ENCODE measurements at regions not wholly inside any gene's neighbourhood (a gene's known extent, or its start where the extent isn't known, plus 50 kb on each side); places are given as distances from the start of the nearest gene placed in this dataset.

GRCh38 chr12:60819794-60820193, 1224.0 kb downstream of the SLC16A7 start:
- Histone ChIP-seq H3K9ac (ENCODE audit: control insufficient read depth, extremely low read depth, insufficient read depth, low read length) (no peak overlapping the region), H3K27ac (ENCODE audit: control insufficient read depth, insufficient read depth, low read length) (no peak overlapping the region), H4K20me1 (ENCODE audit: control insufficient read depth, extremely low read depth, insufficient read depth, low read length) (no peaks in the 10 kb centered on the region), H3K4me1 (ENCODE audit: control insufficient read depth, extremely low read depth, insufficient read depth, low read length) (no peaks in the 10 kb centered on the region), H3K27me3 (ENCODE audit: control insufficient read depth, extremely low read depth, insufficient read depth, low read length) (no peaks in the 10 kb centered on the region), H3K36me3 (ENCODE audit: control insufficient read depth in 2 of 2, extremely low read depth in 1 of 2, insufficient read depth in 2 of 2, low read length in 2 of 2) (no peaks in the 10 kb centered on the region), H2AFZ (ENCODE audit: control insufficient read depth, low read length) (no peak overlapping the region), H3K79me2 (ENCODE audit: control insufficient read depth, insufficient read depth, low read length) (no peaks in the 10 kb centered on the region), H3K9me1 (ENCODE audit: control insufficient read depth, extremely low read depth, insufficient read depth, low read length) (no peaks in the 10 kb centered on the region), H3K9me3 (ENCODE audit: control insufficient read depth, low read depth, low read length) (no peaks in the 10 kb centered on the region), H3K4me3 (ENCODE audit: control insufficient read depth in 2 of 3, extremely low read depth in 1 of 3, insufficient read depth in 2 of 3, low read depth in 1 of 3, low read length in 3 of 3) (no peak overlapping the region), H3K4me2 (ENCODE audit: control insufficient read depth, extremely low read depth, insufficient read depth, low read depth, low read length) (no peak overlapping the region)
- DNase-seq (ENCODE audit: low read depth, low spot score) (no peak), FAIRE-seq (no peak)
- dilution Hi-C loops (cut with MboI; ENCODE audit: extremely low pct_ligation_motif_present, low sequenced_read_pairs): no loop called here
- TF ChIP-seq, protein P1, sequence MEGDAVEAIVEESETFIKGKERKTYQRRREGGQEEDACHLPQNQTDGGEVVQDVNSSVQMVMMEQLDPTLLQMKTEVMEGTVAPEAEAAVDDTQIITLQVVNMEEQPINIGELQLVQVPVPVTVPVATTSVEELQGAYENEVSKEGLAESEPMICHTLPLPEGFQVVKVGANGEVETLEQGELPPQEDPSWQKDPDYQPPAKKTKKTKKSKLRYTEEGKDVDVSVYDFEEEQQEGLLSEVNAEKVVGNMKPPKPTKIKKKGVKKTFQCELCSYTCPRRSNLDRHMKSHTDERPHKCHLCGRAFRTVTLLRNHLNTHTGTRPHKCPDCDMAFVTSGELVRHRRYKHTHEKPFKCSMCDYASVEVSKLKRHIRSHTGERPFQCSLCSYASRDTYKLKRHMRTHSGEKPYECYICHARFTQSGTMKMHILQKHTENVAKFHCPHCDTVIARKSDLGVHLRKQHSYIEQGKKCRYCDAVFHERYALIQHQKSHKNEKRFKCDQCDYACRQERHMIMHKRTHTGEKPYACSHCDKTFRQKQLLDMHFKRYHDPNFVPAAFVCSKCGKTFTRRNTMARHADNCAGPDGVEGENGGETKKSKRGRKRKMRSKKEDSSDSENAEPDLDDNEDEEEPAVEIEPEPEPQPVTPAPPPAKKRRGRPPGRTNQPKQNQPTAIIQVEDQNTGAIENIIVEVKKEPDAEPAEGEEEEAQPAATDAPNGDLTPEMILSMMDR (optimal IDR thresholded peaks at IDR 0.05 in 1 of 3, IDR thresholded peaks at IDR 0.05 in 1 of 3, conservative IDR thresholded peaks at IDR 0.05 in 1 of 3; ENCODE audit: extremely low read depth in 1 of 3, insufficient read depth in 2 of 3, low read length in 3 of 3): no peak
- TF ChIP-seq EZH2 (IDR thresholded peaks at IDR 0.05; ENCODE audit: low read length): no peak

- TF ChIP-seq, protein P1 (optimal IDR thresholded peaks at IDR 0.05 in 1 of 3, IDR thresholded peaks at IDR 0.05 in 1 of 3, conservative IDR thresholded peaks at IDR 0.05 in 1 of 3; ENCODE audit: extremely low read depth in 1 of 3, insufficient read depth in 2 of 3, low read length in 3 of 3): no peak
- TF ChIP-seq EZH2 (IDR thresholded peaks at IDR 0.05; ENCODE audit: low read length): no peak
- FAIRE-seq: no peak
These were observed 1226.8 kb downstream of the SLC16A7 start for GRCh38 chr12:60822580-60822979.

More at GRCh38 chr12:60822580-60822979, 1226.8 kb downstream of the SLC16A7 start:
- dilution Hi-C loops (cut with MboI; ENCODE audit: extremely low pct_ligation_motif_present, low sequenced_read_pairs): no loop called here
- no peak overlapping the region for H3K27ac ChIP-seq (ENCODE audit: control insufficient read depth, insufficient read depth, low read length)
- DNase-seq (ENCODE audit: low read depth, low spot score): no peak
- H3K36me3 ChIP-seq (ENCODE audit: control insufficient read depth in 2 of 2, extremely low read depth in 1 of 2, insufficient read depth in 2 of 2, low read length in 2 of 2): no peaks in the 10 kb centered on the region
- H2AFZ ChIP-seq (ENCODE audit: control insufficient read depth, low read length): no peak overlapping the region
- no peak overlapping the region for H3K4me2 ChIP-seq (ENCODE audit: control insufficient read depth, extremely low read depth, insufficient read depth, low read depth, low read length)
- no peak overlapping the region for H3K9ac ChIP-seq (ENCODE audit: control insufficient read depth, extremely low read depth, insufficient read depth, low read length)
- no peaks in the 10 kb centered on the region for H3K9me3 ChIP-seq (ENCODE audit: control insufficient read depth, low read depth, low read length)
- H3K4me3 ChIP-seq (ENCODE audit: control insufficient read depth in 2 of 3, extremely low read depth in 1 of 3, insufficient read depth in 2 of 3, low read depth in 1 of 3, low read length in 3 of 3): no peak overlapping the region
- H3K9me1 ChIP-seq (ENCODE audit: control insufficient read depth, extremely low read depth, insufficient read depth, low read length): no peaks in the 10 kb centered on the region
- no peaks in the 10 kb centered on the region for H3K4me1 ChIP-seq (ENCODE audit: control insufficient read depth, extremely low read depth, insufficient read depth, low read length)
- H3K79me2 ChIP-seq (ENCODE audit: control insufficient read depth, insufficient read depth, low read length): no peaks in the 10 kb centered on the region
- H4K20me1 ChIP-seq (ENCODE audit: control insufficient read depth, extremely low read depth, insufficient read depth, low read length): no peaks in the 10 kb centered on the region
- H3K27me3 ChIP-seq (ENCODE audit: control insufficient read depth, extremely low read depth, insufficient read depth, low read length): no peaks in the 10 kb centered on the region
